ENCODE measurements at regions not wholly inside any gene's neighbourhood (a gene's known extent, or its start where the extent isn't known, plus 50 kb on each side); places are given as distances from the start of the nearest gene placed in this dataset.

DNA sequence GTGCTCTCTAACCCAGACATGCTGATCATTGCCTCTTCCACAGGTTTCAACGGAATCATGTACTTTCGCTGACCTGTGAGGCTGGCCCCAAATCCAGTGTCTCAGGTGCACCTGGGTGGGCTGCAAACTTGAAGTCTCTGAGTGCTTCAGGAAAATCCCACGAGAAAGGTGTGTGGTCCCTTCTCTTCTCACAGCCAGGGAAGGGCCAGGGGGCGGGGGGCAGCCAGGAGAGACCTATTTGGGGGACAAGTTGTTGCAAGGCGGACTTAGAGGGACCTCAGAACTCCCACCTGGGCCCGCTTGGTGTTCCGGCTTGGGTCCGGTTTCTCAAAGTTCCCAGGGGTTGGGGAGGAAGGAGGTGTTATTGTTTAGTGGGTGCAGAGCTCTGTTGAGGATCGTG is 80.0 kb downstream of the HMX1 start:
- TF ChIP-seq, protein P1, sequence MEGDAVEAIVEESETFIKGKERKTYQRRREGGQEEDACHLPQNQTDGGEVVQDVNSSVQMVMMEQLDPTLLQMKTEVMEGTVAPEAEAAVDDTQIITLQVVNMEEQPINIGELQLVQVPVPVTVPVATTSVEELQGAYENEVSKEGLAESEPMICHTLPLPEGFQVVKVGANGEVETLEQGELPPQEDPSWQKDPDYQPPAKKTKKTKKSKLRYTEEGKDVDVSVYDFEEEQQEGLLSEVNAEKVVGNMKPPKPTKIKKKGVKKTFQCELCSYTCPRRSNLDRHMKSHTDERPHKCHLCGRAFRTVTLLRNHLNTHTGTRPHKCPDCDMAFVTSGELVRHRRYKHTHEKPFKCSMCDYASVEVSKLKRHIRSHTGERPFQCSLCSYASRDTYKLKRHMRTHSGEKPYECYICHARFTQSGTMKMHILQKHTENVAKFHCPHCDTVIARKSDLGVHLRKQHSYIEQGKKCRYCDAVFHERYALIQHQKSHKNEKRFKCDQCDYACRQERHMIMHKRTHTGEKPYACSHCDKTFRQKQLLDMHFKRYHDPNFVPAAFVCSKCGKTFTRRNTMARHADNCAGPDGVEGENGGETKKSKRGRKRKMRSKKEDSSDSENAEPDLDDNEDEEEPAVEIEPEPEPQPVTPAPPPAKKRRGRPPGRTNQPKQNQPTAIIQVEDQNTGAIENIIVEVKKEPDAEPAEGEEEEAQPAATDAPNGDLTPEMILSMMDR (IDR thresholded peaks at IDR 0.05; ENCODE audit: poor library complexity) = no peak
- TF ChIP-seq EZH2 (IDR thresholded peaks at IDR 0.05; ENCODE audit: borderline replicate concordance) (no peak), EZH2phosphoT487 (IDR thresholded peaks at IDR 0.05; ENCODE audit: low read depth, severe bottlenecking, unreplicated experiment) (no peak)
